Epithelial cell of proximal tubule (primary cell): ENCODE measurements at regions not wholly inside any gene's neighbourhood (a gene's known extent, or its start where the extent isn't known, plus 50 kb on each side); places are given as distances from the start of the nearest gene placed in this dataset.
"Not testable (repeated sequence)": the region's sequence is repeated elsewhere in the genome, so short reads cannot be mapped to it uniquely, and the experiment has no call there.

Experiments used
- DNase-seq: peaks from one replicate; pipeline ENCODE4 v3.0.0-alpha.2; 2011; ENCODE audit warnings: low read depth
- H3K4me3 ChIP-seq: 2 replicates; pipeline ENCODE4 v1.5.1; 2011; ENCODE audit warnings: low read depth, mild to moderate bottlenecking, low read length
- CTCF ChIP-seq: conservative IDR thresholded peaks from 2 replicates; pipeline ENCODE4 v1.5.1; 2012; ENCODE audit warnings: low read depth, mild to moderate bottlenecking, low read length

GRCh38 chr4:59695355-59696053 is 1504.6 kb upstream of the ADGRL3 start:
- no peak overlapping the region for H3K4me3 ChIP-seq
- no peak for TF ChIP-seq CTCF

GRCh38 chr4:59698041-59698440 is 1502.1 kb upstream of the ADGRL3 start:
- H3K4me3 ChIP-seq, result no peak overlapping the region
- DNase-seq, result no peak
- no peak for TF ChIP-seq CTCF

More at GRCh38 chr4:59695355-59696053, 1504.6 kb upstream of the ADGRL3 start:
- no peak for DNase-seq

- DNase-seq, result no peak
- TF ChIP-seq CTCF, result no peak
- no peak overlapping the region for H3K4me3 ChIP-seq
These were observed 1499.5 kb upstream of the ADGRL3 start for GRCh38 chr4:59700651-59701050.

GRCh38 chr4:59704616-59705015 is 1495.5 kb upstream of the ADGRL3 start:
- no peak for DNase-seq
- H3K4me3 ChIP-seq, result no peak overlapping the region
- TF ChIP-seq CTCF, result no peak

GRCh38 chr4:59712470-59712869 is 1487.7 kb upstream of the ADGRL3 start:
- no peak overlapping the region for H3K4me3 ChIP-seq
- TF ChIP-seq CTCF, result no peak
- no peak for DNase-seq

- DNase-seq, H3K4me3 ChIP-seq: not testable (repeated sequence)
These were observed 1475.8 kb upstream of the ADGRL3 start for GRCh38 chr4:59724286-59724685.

GRCh38 chr4:59727745-59728144 is 1472.4 kb upstream of the ADGRL3 start:
- H3K4me3 ChIP-seq, result no peak overlapping the region
- no peak for TF ChIP-seq CTCF
- DNase-seq, result no peak
